NCI-H69 (cell line): ENCODE measurements at regions not wholly inside any gene's neighbourhood (a gene's known extent, or its start where the extent isn't known, plus 50 kb on each side); places are given as distances from the start of the nearest gene placed in this dataset.
A peak's percentile ranks its signal among the peaks of the same experiment; 100 is the strongest.
"Not testable (repeated sequence)": the region's sequence is repeated elsewhere in the genome, so short reads cannot be mapped to it uniquely, and the experiment has no call there.

Experiments
- DNase-seq: peaks from one replicate; lab custom pipeline; 2025; lab: John Stamatoyannopoulos, UW

GRCh38 chr22:48911647-48912046, 916.0 kb downstream of the BRD1 start:
- not testable (repeated sequence) for DNase-seq

- not testable (repeated sequence) for DNase-seq
Measured at GRCh38 chr22:48911067-48911466, 916.6 kb downstream of the BRD1 start.

GRCh38 chr22:48908547-48908946, 919.1 kb downstream of the BRD1 start:
- peak; percentile 7 for DNase-seq

GRCh38 chr22:48907591-48907990, 920.1 kb downstream of the BRD1 start:
- DNase-seq: no peak

GRCh38 chr22:48906216-48906835, 921.3 kb downstream of the BRD1 start:
- no peak for DNase-seq

- no peak for DNase-seq
Measured at GRCh38 chr22:48905206-48905975, 922.3 kb downstream of the BRD1 start.

- no peak for DNase-seq
Measured at GRCh38 chr22:48902983-48903650, 924.6 kb downstream of the BRD1 start.

- no peak for DNase-seq
Measured at GRCh38 chr22:48902001-48902869, 925.4 kb downstream of the BRD1 start.

GRCh38 chr22:48901324-48901723, 926.3 kb downstream of the BRD1 start:
- DNase-seq: no peak

- no peak for DNase-seq
Measured at GRCh38 chr22:48900626-48901025, 927.0 kb downstream of the BRD1 start.

- DNase-seq: no peak
Measured at GRCh38 chr22:48900327-48900597, 927.4 kb downstream of the BRD1 start.

- DNase-seq: no peak
Measured at GRCh38 chr22:48899523-48900326, 927.9 kb downstream of the BRD1 start.

- peak; percentile 16 for DNase-seq
Measured at GRCh38 chr22:48898524-48899250, 929.0 kb downstream of the BRD1 start.

- no peak for DNase-seq
Measured at GRCh38 chr22:48897645-48898370, 929.9 kb downstream of the BRD1 start.

GRCh38 chr22:48896766-48897644, 930.7 kb downstream of the BRD1 start:
- no peak for DNase-seq

- no peak for DNase-seq
Measured at GRCh38 chr22:48895831-48896765, 931.6 kb downstream of the BRD1 start.

- DNase-seq: no peak
Measured at GRCh38 chr22:48895336-48895735, 932.3 kb downstream of the BRD1 start.

- no peak for DNase-seq
Measured at GRCh38 chr22:48894804-48895250, 932.8 kb downstream of the BRD1 start.
